HG02759 (cell line): ENCODE measurements at regions not wholly inside any gene's neighbourhood (a gene's known extent, or its start where the extent isn't known, plus 50 kb on each side); places are given as distances from the start of the nearest gene placed in this dataset.

ENCODE experiments used
- ATAC-seq: cut with Tn5 transposase; IDR thresholded peaks from one replicate; pipeline ENCODE4 v1.9.1; 2021; ENCODE audit warnings: mild to moderate bottlenecking, moderate library complexity; ENCODE audit not compliant: unreplicated experiment

DNA sequence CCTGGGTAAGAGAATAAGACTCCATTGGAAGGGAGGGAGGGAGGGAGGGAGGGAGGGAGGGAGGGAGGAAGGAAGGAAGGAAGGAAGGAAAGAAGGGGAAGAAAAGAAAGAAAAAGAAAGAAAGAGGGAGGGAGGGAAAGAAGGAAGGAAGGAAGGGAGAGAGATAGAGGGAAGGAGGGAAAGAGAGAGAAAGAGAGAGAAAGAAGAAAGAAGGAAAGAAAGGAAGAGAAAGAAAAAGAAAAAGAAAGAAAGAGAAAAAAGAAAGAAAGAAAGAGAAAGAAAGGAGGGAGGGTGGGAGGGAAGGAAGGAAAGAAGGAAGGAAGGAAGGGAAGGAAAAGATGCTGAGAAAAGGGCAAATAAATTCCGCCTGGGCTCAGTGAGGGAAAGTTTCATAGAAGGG is 74.7 kb upstream of the IFNAR2 start:
- no peak for ATAC-seq

DNA sequence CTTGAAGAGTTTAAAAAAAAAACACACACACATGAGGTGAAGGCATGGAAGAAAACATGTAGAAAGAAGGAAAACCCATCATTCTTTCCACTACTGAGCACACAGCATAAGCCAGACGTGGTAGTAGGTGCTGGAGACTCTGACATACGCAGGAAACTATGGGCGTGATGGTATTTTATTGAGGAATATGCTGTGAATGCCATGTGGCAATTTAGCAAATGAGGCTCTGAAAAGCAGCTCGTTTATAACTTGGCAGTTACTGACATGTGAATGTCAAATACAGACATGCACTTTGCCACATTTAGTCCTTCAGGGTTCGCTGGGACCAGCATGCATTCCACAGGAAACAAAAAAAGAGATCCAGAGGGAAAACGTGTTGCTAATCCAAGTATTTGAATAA is 74.3 kb upstream of the IFNAR2 start:
- ATAC-seq = no peak

DNA sequence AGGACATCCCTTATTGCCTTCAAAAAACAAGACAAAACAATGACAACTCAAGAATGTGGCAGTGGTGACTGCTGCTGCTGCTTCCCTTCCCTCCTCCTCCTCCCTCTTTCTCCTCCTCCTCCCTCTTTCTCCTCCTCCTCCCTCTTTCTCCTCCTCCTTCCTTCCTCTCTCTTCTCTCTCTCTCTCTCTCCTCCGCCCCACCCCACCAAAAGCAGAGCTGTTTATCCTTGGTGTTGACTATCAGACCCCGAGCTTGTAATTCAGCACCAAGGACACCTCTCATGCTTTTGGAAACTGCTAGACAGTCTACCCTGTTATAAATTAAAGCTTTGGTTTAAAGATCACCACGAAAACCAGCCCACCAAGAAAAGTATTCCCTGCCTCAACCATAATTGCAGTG is 72.4 kb upstream of the IFNAR2 start:
- ATAC-seq = no peak

DNA sequence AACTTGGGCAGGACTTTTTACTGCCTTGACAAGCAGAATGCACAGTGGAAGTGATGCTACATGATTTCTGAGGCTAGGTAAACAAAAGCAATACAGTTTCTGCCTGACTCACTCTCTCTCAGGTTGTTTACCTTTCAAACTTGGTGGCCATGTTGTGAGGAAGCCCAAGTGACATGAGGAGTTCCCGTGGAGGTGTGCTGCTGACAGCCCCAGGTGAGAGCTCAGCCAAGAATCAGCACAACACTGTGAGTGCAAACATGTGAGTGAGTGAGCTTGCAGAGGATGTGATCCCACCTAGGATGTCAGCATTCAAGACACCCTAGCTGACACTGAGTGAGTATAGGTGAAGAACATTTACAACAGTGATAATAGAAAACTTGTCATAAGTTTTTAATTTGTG is 71.1 kb upstream of the IFNAR2 start:
- no peak for ATAC-seq

DNA sequence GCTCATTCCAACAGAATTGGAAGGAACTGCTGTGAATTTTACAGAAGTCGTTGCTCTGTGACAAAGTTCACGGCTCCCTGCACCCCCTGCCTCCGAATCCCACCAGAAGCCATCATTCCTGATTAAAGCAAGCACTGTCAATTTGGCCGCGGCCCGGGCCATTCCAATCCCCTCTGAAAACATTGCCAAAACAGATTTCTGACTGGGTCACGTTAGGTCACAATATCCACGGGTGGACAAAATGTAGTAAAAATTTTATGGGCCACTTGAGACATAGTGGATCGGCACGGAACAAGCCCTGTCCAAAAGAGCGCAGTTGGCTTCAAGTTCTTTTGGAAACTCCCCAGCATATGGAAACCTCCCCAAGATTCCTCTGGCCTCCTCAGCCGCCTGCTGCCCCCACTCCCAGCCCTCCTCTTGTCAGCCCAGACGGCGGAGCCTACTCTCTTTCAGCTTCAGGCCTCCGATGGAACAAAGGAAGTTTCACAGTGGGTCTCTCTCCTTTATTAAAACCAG is 67.2 kb upstream of the IFNAR2 start:
- ATAC-seq = no peak

DNA sequence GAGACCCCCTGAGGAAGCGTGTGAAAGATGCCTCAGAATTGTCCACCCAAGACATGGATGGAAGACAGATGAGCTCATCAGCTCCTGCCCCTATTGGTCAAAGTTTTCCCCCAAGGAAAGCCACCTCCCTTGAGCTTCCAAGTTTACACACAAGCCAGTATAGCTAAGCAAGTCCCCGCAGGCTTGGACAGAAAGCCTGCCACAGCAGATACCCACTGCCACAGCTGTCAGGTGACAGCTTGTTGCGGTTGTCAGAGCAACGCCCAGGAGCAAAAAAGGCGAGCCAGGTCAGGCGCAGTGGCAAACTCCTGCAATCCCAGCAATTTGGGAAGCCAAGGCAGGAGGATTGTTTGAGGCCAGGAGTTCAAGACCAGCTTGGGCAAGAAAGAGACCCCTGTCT is 60.9 kb upstream of the IFNAR2 start:
- ATAC-seq = no peak

DNA sequence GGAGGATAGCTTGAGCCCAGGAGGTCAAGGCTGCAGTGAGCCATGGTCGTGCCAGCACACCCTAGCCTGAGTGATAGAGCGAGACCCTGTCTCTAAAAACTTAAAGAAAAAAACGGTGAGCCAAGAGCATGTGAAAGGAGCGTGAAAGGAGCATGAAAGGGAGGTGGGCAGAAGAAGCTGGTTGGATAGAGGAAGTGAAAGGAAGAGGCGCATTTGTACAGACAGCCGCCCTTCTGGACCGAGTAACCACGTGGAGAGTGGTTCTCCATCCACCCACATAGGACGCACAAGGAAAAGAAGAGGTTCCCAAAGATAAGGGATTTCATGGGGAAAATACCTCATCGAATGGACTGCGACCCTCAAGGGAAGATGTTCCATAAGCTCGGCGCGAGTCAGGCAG is 60.4 kb upstream of the IFNAR2 start:
- no peak for ATAC-seq

DNA sequence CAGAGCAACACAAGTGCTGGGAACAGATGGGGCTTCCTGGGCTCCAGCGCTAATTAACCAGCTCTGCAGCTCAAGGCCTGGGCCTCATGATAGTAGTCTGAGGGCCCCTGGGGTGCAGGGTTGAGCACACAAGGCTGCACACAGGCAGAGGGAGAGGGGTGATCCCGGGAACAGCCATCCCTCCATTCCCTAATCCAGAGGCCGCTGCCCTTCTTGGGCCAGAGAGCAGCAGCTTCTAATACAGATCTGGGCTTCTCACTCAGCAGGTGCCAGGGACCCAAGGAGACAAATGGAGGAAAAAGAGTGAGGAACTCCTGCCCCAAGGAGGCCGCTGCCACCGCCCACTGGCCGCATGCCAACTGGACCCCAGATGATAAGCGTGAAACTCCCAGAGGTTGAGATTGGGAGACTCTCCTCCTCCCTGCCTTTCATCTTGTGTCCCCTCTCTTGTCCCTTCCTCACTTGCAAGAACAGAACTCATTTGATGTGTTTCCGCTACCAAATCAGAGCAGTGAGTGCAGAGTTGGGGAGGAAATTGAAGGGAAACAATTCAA is 58.0 kb upstream of the IFNAR2 start:
- no peak for ATAC-seq

DNA sequence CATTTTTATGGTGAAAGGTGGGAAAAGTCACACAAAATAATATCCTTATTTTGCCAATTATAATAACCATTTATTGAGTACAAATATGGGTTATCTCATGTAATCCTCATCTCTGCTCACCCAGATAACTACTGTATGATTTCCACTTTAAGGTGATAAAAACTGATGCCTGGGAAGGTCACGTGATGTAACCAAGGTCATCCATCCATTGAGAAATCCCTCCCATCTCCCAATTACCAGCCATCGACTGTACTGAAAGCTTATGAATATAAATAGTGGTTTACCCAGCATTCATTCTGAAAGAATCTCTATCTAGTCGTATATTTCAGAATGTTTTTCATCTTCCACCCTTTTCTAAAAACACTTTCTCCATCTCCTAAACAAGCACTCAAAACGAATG is 55.0 kb upstream of the IFNAR2 start:
- ATAC-seq = no peak
